Parathyroid adenoma (tissue), 2 donors: ENCODE measurements at regions not wholly inside any gene's neighbourhood (a gene's known extent, or its start where the extent isn't known, plus 50 kb on each side); places are given as distances from the start of the nearest gene placed in this dataset.

Experiments used
- H2AFZ ChIP-seq: fragments of 300-600 bp; sonication (generic); one replicate; pipeline ENCODE4 v1.7.0; 2017; ENCODE audit warnings: antibody characterized with exemption, mild to moderate bottlenecking
- H3K27ac ChIP-seq: fragments of 300-600 bp; sonication (generic); one replicate; pipeline ENCODE4 v1.7.0; 2017
- H3K27me3 ChIP-seq: fragments of 300-600 bp; sonication (generic); one replicate; pipeline ENCODE4 v1.7.0; 2017; ENCODE audit warnings: low read length; ENCODE audit not compliant: control insufficient read depth, insufficient read depth
- H3K36me3 ChIP-seq: fragments of 300-600 bp; sonication (generic); one replicate; pipeline ENCODE4 v1.7.0; 2017; ENCODE audit warnings: low read length; ENCODE audit not compliant: control insufficient read depth, insufficient read depth
- H3K4me1 ChIP-seq: fragments of 300-600 bp; sonication (generic); one replicate; pipeline ENCODE4 v1.7.0; 2017; ENCODE audit warnings: control low read depth
- H3K4me2 ChIP-seq: fragments of 300-600 bp; sonication (generic); one replicate; pipeline ENCODE4 v1.7.0; 2017; ENCODE audit warnings: low read length
- H3K4me3 ChIP-seq: fragments of 300-600 bp; sonication (generic); one replicate; pipeline ENCODE4 v1.7.0; 2017; ENCODE audit warnings: low read depth, low read length
- H3K79me2 ChIP-seq: fragments of 300-600 bp; sonication (generic); one replicate; pipeline ENCODE4 v1.7.0; 2017; ENCODE audit warnings: control low read depth
- H3K9ac ChIP-seq: fragments of 300-600 bp; sonication (generic); one replicate; pipeline ENCODE4 v1.7.0; 2017; ENCODE audit warnings: mild to moderate bottlenecking
- H3K9me3 ChIP-seq: fragments of 300-600 bp; sonication (generic); one replicate; pipeline ENCODE4 v1.7.0; 2017; ENCODE audit warnings: low read length; ENCODE audit not compliant: control insufficient read depth
- TF ChIP-seq, protein P1 (sequence below): fragments of 300-600 bp; sonication (generic); IDR thresholded peaks from one replicate; pipeline ENCODE4 v1.7.0; 2017; ENCODE audit warnings: antibody characterized with exemption, mild to moderate bottlenecking
- donor health status: primary hyperparathyroidism.

DNA sequence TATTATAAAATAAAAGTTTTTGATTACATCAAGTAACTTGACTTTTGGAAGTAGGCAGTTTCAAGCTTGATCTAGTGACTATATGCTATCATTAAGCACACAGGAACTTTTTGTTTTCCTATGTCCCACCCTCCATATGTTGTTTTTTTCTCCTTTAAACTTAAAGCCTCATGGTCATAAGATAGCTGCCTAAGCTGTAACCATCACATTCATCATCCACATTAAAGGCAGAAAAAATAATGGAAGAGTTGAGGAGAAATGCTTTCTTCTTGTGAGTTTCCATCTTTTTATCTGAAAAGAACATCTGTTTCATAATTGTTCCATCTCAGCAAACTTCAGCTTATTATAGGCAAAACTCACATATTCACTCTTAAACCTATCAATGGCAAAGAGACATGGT, 630.4 kb downstream of the STK39 start:
- Histone ChIP-seq H3K36me3 (no peaks in the 10 kb centered on the region), H3K9me3 (no peaks in the 10 kb centered on the region), H3K79me2 (no peaks in the 10 kb centered on the region), H2AFZ (no peak overlapping the region), H3K27ac (no peak overlapping the region), H3K27me3 (no peaks in the 10 kb centered on the region), H3K4me3 (no peak overlapping the region), H3K4me2 (no peak overlapping the region), H3K9ac (no peak overlapping the region), H3K4me1 (no peaks in the 10 kb centered on the region)
- TF ChIP-seq, protein P1, sequence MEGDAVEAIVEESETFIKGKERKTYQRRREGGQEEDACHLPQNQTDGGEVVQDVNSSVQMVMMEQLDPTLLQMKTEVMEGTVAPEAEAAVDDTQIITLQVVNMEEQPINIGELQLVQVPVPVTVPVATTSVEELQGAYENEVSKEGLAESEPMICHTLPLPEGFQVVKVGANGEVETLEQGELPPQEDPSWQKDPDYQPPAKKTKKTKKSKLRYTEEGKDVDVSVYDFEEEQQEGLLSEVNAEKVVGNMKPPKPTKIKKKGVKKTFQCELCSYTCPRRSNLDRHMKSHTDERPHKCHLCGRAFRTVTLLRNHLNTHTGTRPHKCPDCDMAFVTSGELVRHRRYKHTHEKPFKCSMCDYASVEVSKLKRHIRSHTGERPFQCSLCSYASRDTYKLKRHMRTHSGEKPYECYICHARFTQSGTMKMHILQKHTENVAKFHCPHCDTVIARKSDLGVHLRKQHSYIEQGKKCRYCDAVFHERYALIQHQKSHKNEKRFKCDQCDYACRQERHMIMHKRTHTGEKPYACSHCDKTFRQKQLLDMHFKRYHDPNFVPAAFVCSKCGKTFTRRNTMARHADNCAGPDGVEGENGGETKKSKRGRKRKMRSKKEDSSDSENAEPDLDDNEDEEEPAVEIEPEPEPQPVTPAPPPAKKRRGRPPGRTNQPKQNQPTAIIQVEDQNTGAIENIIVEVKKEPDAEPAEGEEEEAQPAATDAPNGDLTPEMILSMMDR = no peak

DNA sequence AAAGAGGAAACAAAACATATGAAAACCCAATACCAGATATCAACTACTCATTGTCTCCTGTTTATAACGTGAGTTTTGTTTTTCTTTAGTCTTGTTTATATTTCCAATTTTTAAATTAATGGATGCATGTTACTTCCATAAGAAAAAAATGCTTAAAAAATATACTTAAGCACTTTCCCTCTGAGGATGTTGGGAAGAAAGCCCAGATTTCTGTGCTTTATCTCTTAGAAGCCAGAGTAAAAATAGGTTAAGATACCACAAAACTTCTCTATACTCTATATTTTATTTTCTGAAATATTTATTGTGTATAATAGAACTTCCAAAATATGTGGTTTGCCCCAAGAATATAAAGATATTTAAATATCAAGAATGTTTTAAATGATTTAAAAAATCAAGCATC, 633.9 kb downstream of the STK39 start:
- Histone ChIP-seq H3K27me3 (no peaks in the 10 kb centered on the region), H3K9me3 (no peaks in the 10 kb centered on the region), H2AFZ (no peak overlapping the region), H3K4me2 (no peak overlapping the region), H3K36me3 (no peaks in the 10 kb centered on the region), H3K79me2 (no peaks in the 10 kb centered on the region), H3K9ac (no peak overlapping the region), H3K4me1 (no peaks in the 10 kb centered on the region), H3K27ac (no peak overlapping the region), H3K4me3 (no peak overlapping the region)
- TF ChIP-seq, protein P1 = no peak

DNA sequence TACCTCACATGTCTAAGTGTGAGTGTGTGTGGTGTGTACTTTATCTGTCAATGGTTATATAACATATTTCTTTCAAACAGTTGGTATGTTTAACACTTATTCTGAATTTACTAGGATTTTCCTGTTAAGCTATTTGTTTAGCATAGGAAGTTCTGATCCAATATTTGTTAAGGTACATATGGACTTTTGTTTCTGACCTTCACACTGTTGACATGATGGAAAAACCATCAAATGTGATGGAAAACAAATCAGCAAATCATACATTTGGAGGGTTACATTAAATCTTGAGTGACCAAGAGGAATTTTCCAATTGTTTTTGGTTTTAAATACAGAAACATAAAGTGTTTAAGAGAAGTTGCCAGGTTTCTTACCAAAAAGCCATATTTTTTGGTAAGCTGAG, 638.9 kb downstream of the STK39 start:
- H3K9me3 ChIP-seq = no peaks in the 10 kb centered on the region
- no peak overlapping the region for H3K9ac ChIP-seq
- no peak overlapping the region for H3K4me2 ChIP-seq
- TF ChIP-seq, protein P1 = no peak
- no peak overlapping the region for H3K27ac ChIP-seq
- H3K79me2 ChIP-seq = no peaks in the 10 kb centered on the region
- H3K36me3 ChIP-seq = no peaks in the 10 kb centered on the region
- H3K27me3 ChIP-seq = no peaks in the 10 kb centered on the region
- no peaks in the 10 kb centered on the region for H3K4me1 ChIP-seq
- H2AFZ ChIP-seq = no peak overlapping the region
- no peak overlapping the region for H3K4me3 ChIP-seq

DNA sequence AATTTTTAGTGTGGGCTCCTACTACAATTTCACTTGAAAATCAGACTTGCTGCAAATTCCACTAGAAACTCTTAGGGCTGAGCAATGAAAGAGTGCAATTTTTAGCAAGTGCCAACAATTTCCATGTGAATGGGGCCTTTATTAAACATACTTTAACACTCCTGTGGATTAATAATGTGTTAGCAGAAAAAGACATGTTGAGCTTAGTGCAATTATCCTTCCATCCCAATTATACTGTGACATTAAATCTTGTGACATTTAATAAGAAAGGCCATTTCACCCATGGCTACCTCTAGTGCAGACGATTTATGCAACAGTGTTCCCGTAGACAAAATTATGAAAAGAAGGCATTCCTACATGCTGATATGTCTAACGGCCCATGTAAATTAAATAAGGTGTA, 639.7 kb downstream of the STK39 start:
- no peaks in the 10 kb centered on the region for H3K79me2 ChIP-seq
- H3K4me3 ChIP-seq = no peak overlapping the region
- no peaks in the 10 kb centered on the region for H3K9me3 ChIP-seq
- no peaks in the 10 kb centered on the region for H3K27me3 ChIP-seq
- no peaks in the 10 kb centered on the region for H3K4me1 ChIP-seq
- no peaks in the 10 kb centered on the region for H3K36me3 ChIP-seq
- no peak overlapping the region for H3K27ac ChIP-seq
- TF ChIP-seq, protein P1 = no peak
- no peak overlapping the region for H3K4me2 ChIP-seq
- no peak overlapping the region for H3K9ac ChIP-seq
- no peak overlapping the region for H2AFZ ChIP-seq

DNA sequence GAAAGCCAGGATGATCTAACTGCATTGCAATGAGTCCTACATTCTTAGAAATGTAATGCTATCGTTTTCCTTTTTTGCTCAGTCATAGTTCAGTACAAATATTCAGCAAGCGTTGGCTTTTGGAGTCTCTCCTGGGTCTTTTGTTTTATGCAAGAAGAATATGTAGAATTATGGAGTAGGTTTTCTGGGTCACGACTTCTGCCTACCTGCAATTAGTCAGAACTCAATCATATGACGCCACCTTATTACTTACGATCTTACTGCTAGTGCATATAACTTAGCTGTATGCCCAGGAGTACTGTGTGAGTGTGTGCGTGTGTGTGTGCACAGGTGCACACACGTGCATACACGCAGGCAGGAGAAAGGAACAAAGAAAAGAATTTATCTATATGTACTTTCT, 640.2 kb downstream of the STK39 start:
- no peaks in the 10 kb centered on the region for H3K36me3 ChIP-seq
- no peak overlapping the region for H3K9ac ChIP-seq
- no peak overlapping the region for H3K4me3 ChIP-seq
- no peak overlapping the region for H3K27ac ChIP-seq
- TF ChIP-seq, protein P1 = no peak
- H3K79me2 ChIP-seq = no peaks in the 10 kb centered on the region
- H3K4me1 ChIP-seq = no peaks in the 10 kb centered on the region
- no peaks in the 10 kb centered on the region for H3K27me3 ChIP-seq
- H3K4me2 ChIP-seq = no peak overlapping the region
- H3K9me3 ChIP-seq = no peaks in the 10 kb centered on the region
- no peak overlapping the region for H2AFZ ChIP-seq
